Epithelial cell of esophagus (primary cell): ENCODE measurements at regions not wholly inside any gene's neighbourhood (a gene's known extent, or its start where the extent isn't known, plus 50 kb on each side); places are given as distances from the start of the nearest gene placed in this dataset.

Experiments used
- DNase-seq: peaks from one replicate; pipeline ENCODE4 v3.0.0; 2010; ENCODE audit warnings: low read depth
- H3K4me3 ChIP-seq: 2 replicates; pipeline ENCODE4 v1.5.1; 2011; ENCODE audit warnings: mild to moderate bottlenecking, low read length, control low read depth
- CTCF ChIP-seq: IDR thresholded peaks from 2 replicates; pipeline ENCODE4 v1.5.1; 2011; ENCODE audit warnings: low read depth, mild to moderate bottlenecking, low read length, control low read depth, inconsistent platforms; ENCODE audit not compliant: insufficient read depth; ENCODE audit errors: missing control alignments

GRCh38 chr5:92560698-92561401 lies 1020.2 kb downstream of the NR2F1-AS1 start:
- TF ChIP-seq CTCF = no peak
- no peak overlapping the region for H3K4me3 ChIP-seq
- DNase-seq = peak; percentile 16

- TF ChIP-seq CTCF = peak; percentile 42
- DNase-seq = peak; percentile 18
- H3K4me3 ChIP-seq = no peak overlapping the region
Measured at GRCh38 chr5:92559781-92560180, 1021.2 kb downstream of the NR2F1-AS1 start.

- no peak for DNase-seq
- no peak for TF ChIP-seq CTCF
- no peak overlapping the region for H3K4me3 ChIP-seq
Measured at GRCh38 chr5:92559331-92559730, 1021.7 kb downstream of the NR2F1-AS1 start.

GRCh38 chr5:92556747-92557146 lies 1024.3 kb downstream of the NR2F1-AS1 start:
- TF ChIP-seq CTCF = no peak
- no peak overlapping the region for H3K4me3 ChIP-seq

GRCh38 chr5:92554447-92555085 lies 1026.5 kb downstream of the NR2F1-AS1 start:
- DNase-seq = no peak
- H3K4me3 ChIP-seq = no peak overlapping the region
- TF ChIP-seq CTCF = no peak

More at GRCh38 chr5:92556747-92557146, 1024.3 kb downstream of the NR2F1-AS1 start:
- DNase-seq = no peak

- no peak overlapping the region for H3K4me3 ChIP-seq
- TF ChIP-seq CTCF = no peak
- no peak for DNase-seq
Measured at GRCh38 chr5:92553326-92553725, 1027.7 kb downstream of the NR2F1-AS1 start.
